CD14-positive monocyte (primary cell): ENCODE measurements at regions not wholly inside any gene's neighbourhood (a gene's known extent, or its start where the extent isn't known, plus 50 kb on each side); places are given as distances from the start of the nearest gene placed in this dataset. TPM values are rescaled to one million over a fixed set of nuclear protein-coding genes. Genes with fewer than 3 reads are reported as not detected.

ENCODE experiments used
- DNase-seq, 3 donors: peaks; one replicate each; pipeline ENCODE4 v3.0.0-alpha.2; 2011 to 2022
- H2AFZ ChIP-seq: 2 replicates; pipeline ENCODE4 v1.6.0; 2012; ENCODE audit warnings: mild to moderate bottlenecking, low read depth, low read length, inconsistent platforms; ENCODE audit not compliant: insufficient read depth, poor library complexity, severe bottlenecking
- H3K27ac ChIP-seq, 2 donors: 1 replicate in 1 of 2; 2 replicates in 1 of 2; pipeline ENCODE4 v1.5.1; 2012 to 2013; ENCODE audit warnings: low read length in 2 of 2, control low read depth in 1 of 2, inconsistent platforms in 1 of 2, low read depth in 1 of 2, mild to moderate bottlenecking in 1 of 2
- H3K27me3 ChIP-seq, 2 donors: one replicate each; pipeline versions ENCODE4 v1.6.0 to v1.6.1; 2011 to 2013; ENCODE audit warnings: low read length in 2 of 2; ENCODE audit not compliant: control insufficient read depth in 2 of 2, insufficient read depth in 2 of 2
- H3K36me3 ChIP-seq, 2 donors: replicated peaks in 1 of 2; 1 replicate in 1 of 2; 2 replicates in 1 of 2; pipeline versions ENCODE4 v1.5.1 to v1.6.1; 2012 to 2013; ENCODE audit warnings: low read length in 2 of 2, control low read depth in 1 of 2, inconsistent platforms in 1 of 2, mild to moderate bottlenecking in 1 of 2; ENCODE audit not compliant: insufficient read depth in 2 of 2, control insufficient read depth in 1 of 2
- H3K4me1 ChIP-seq, 2 donors: 1 replicate in 1 of 2; 2 replicates in 1 of 2; pipeline versions ENCODE4 v1.5.1 to v1.6.1; 2012 to 2013; ENCODE audit warnings: low read length in 2 of 2, control low read depth in 1 of 2, inconsistent platforms in 1 of 2, mild to moderate bottlenecking in 1 of 2, moderate library complexity in 1 of 2; ENCODE audit not compliant: insufficient read depth in 2 of 2, control insufficient read depth in 1 of 2
- H3K4me2 ChIP-seq: replicated peaks from 2 replicates; pipeline ENCODE3; 2012; ENCODE audit warnings: low read length, moderate library complexity, mild to moderate bottlenecking; ENCODE audit not compliant: poor library complexity, severe bottlenecking; ENCODE audit errors: extremely low read depth
- H3K4me3 ChIP-seq, 3 experiments: fragments of 200-600 bp in 1 of 3; sonication (generic) in 1 of 3; replicated peaks in 1 of 3; 1 replicate in 2 of 3; 2 replicates in 1 of 3; pipeline ENCODE4 v1.5.1; 2011 to 2013; ENCODE audit warnings: low read length in 3 of 3, mild to moderate bottlenecking in 3 of 3, control low read depth in 2 of 3, low read depth in 2 of 3, inconsistent platforms in 1 of 3, moderate library complexity in 1 of 3
- H3K79me2 ChIP-seq: 2 replicates; pipeline ENCODE4 v1.6.0; 2012; ENCODE audit warnings: mild to moderate bottlenecking, control low read depth, inconsistent platforms, low read length, moderate library complexity; ENCODE audit not compliant: insufficient read depth
- H3K9ac ChIP-seq: 2 replicates; pipeline ENCODE4 v1.6.0; 2017; ENCODE audit warnings: low read length, mild to moderate bottlenecking; ENCODE audit not compliant: insufficient read depth, poor library complexity, severe bottlenecking
- H3K9me3 ChIP-seq, 2 donors: replicated peaks in 1 of 2; 1 replicate in 1 of 2; 2 replicates in 1 of 2; pipeline versions ENCODE4 v1.5.1 to v1.6.1; 2012 to 2013; ENCODE audit warnings: low read length in 2 of 2, control low read depth in 1 of 2; ENCODE audit not compliant: control insufficient read depth in 1 of 2, insufficient read depth in 1 of 2
- H4K20me1 ChIP-seq: 2 replicates; pipeline ENCODE4 v1.6.0; 2012; ENCODE audit warnings: mild to moderate bottlenecking, low read length, control low read depth, moderate library complexity; ENCODE audit not compliant: insufficient read depth
- H3K27ac Mint-ChIP-seq, 7 donors: one replicate each; pipeline ENCODE4 v1.8.0; 2020; ENCODE audit warnings: mild to moderate bottlenecking in 7 of 7, mixed read lengths in 7 of 7, moderate library complexity in 6 of 7, inconsistent platforms in 2 of 7
- H3K27me3 Mint-ChIP-seq, 3 donors: one replicate each; pipeline ENCODE4 v1.8.0; 2021 to 2022; ENCODE audit warnings: low read depth in 3 of 3, mild to moderate bottlenecking in 3 of 3, mixed read lengths in 3 of 3, moderate library complexity in 3 of 3, inconsistent platforms in 1 of 3
- H3K36me3 Mint-ChIP-seq, 2 donors: one replicate each; pipeline ENCODE4 v1.8.0; 2020; ENCODE audit warnings: mixed read lengths in 2 of 2, inconsistent platforms in 1 of 2, mild to moderate bottlenecking in 1 of 2
- H3K4me1 Mint-ChIP-seq: one replicate; pipeline ENCODE4 v1.8.0; 2020; ENCODE audit warnings: mild to moderate bottlenecking, mixed read lengths
- H3K4me3 Mint-ChIP-seq, 2 donors: one replicate each; pipeline ENCODE4 v1.8.0; 2020; ENCODE audit warnings: mild to moderate bottlenecking in 2 of 2, mixed read lengths in 2 of 2, moderate library complexity in 1 of 2
- H3K9me3 Mint-ChIP-seq, 7 donors: one replicate each; pipeline ENCODE4 v1.8.0; 2020 to 2022; ENCODE audit warnings: mixed read lengths in 7 of 7, mild to moderate bottlenecking in 6 of 7, moderate library complexity in 6 of 7, inconsistent platforms in 2 of 7
- CTCF ChIP-seq: fragments of 200-600 bp; IDR thresholded peaks from one replicate; pipeline ENCODE4 v1.8.0; 2022; ENCODE audit warnings: antibody characterized with exemption, mild to moderate bottlenecking
- WGBS: methylation state at CpG from one replicate; pipeline ENCODE4 v1.1.5; 2013; ENCODE audit warnings: missing lambda C conversion rate; ENCODE audit not compliant: insufficient coverage; 5-methylcytosine and 5-hydroxymethylcytosine counted together
- intact Hi-C, 2 donors: fragments of 100-400 bp; cut with micrococcal nuclease; formaldehyde crosslinking; loops; one replicate each; pipeline versions ENCODE4 v1.15.0 to v1.15.1; 2023
- small RNA-seq: library from RNA; depleted of rRNA; stranded (forward); fragments of <200 nt; gene quantifications from one replicate; pipeline ENCODE3, GENCODE V24; 2012; ENCODE audit warnings: low read depth; ENCODE audit not compliant: insufficient read length

- H3K79me2 ChIP-seq = no peaks in the 10 kb centered on the region
- H3K4me3 ChIP-seq = no peak overlapping the region
- H4K20me1 ChIP-seq = no peaks in the 10 kb centered on the region
- no peak overlapping the region for H3K4me2 ChIP-seq
- no peaks in the 10 kb centered on the region for H3K4me1 ChIP-seq
- intact Hi-C loops = no loop called here
- H3K27ac ChIP-seq = no peak overlapping the region
- no peak overlapping the region for H2AFZ ChIP-seq
- Mint-ChIP-seq H3K27ac (no peak overlapping the region), H3K4me3 (no peak overlapping the region), H3K9me3 (no peaks in the 10 kb centered on the region), H3K36me3 (no peaks in the 10 kb centered on the region), H3K4me1 (no peaks in the 10 kb centered on the region), H3K27me3 (peaks cover 4 to 7% (median 4%) of the 10 kb centered on the region in 3 donors)
- no peaks in the 10 kb centered on the region for H3K27me3 ChIP-seq
- TF ChIP-seq CTCF = no peak
- DNase-seq = no peak
- H3K36me3 ChIP-seq = no peaks in the 10 kb centered on the region
- 100% methylated on average over 2 of the region's 4 CpGs for WGBS
- no peaks in the 10 kb centered on the region for H3K9me3 ChIP-seq
- H3K9ac ChIP-seq = no peak overlapping the region
Measured at GRCh38 chr1:202069662-202070061, 53.1 kb upstream of the GPR37L1 start.

DNA sequence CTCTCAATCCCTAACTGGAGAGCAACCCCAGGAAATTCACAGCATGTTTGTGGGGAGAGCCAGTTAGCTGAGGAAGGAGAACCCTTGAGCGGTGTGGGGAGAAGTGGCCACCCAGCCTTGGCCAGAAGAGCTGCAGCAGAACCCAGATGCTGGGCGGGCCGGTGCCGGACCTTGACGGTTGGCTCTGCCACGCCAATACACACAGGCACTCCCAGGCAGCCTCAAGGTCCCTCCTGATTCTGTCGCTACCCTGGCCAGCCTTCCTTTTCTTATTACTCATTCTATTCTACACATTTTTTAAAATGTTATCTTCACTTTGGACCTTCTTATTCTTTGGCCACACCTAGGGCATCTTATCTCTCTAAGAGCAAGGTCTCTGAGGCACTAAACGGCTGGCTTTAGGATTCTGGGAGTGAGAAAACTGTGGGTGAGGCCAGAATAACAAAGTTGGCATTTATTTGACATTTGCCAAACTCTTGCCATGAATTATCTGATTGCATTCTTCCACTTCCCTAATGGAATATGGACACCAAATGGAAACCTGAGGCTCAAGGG is 50.4 kb upstream of the GPR37L1 start:
- Histone ChIP-seq H3K27me3 (no peaks in the 10 kb centered on the region), H3K9ac (no peak overlapping the region), H3K27ac (no peak overlapping the region), H3K36me3 (no peaks in the 10 kb centered on the region), H3K4me3 (no peak overlapping the region), H3K4me1 (no peaks in the 10 kb centered on the region), H4K20me1 (no peaks in the 10 kb centered on the region), H3K4me2 (no peak overlapping the region), H3K79me2 (no peaks in the 10 kb centered on the region), H3K9me3 (no peaks in the 10 kb centered on the region), H2AFZ (no peak overlapping the region)
- Mint-ChIP-seq H3K4me3 (no peak overlapping the region), H3K27ac (no peak overlapping the region), H3K36me3 (no peaks in the 10 kb centered on the region), H3K9me3 (no peaks in the 10 kb centered on the region), H3K27me3 (peaks cover 1 to 4% (median 3%) of the 10 kb centered on the region in 3 donors), H3K4me1 (no peaks in the 10 kb centered on the region)
- no peak for TF ChIP-seq CTCF
- DNase-seq = no peak
- 98% methylated on average over 7 of the region's 8 CpGs for WGBS
- intact Hi-C loops = no loop called here

Small RNA genes lying in the stretch of these regions (small RNA-seq; reads per million reads assigned to genes)
- gene RF00019 = not detected
